H1 (cell line): ENCODE measurements at regions not wholly inside any gene's neighbourhood (a gene's known extent, or its start where the extent isn't known, plus 50 kb on each side); places are given as distances from the start of the nearest gene placed in this dataset.

Experiments
- CTCF ChIA-PET: fragments of 300-600 bp; sonication (Branson Sonifier 250); formaldehyde crosslinking; loops from one replicate; lab custom pipeline; 2021; ENCODE audit not compliant: partially characterized antibody; lab: Charles Lee
- POLR2A ChIA-PET: fragments of 300-600 bp; sonication (Branson Sonifier 250); formaldehyde crosslinking; loops from one replicate; lab custom pipeline; 2021; ENCODE audit warnings: inconsistent platforms; ENCODE audit not compliant: partially characterized antibody; lab: Charles Lee
- DNase-seq, 2 experiments: peaks; one replicate each; pipeline versions ENCODE4 v3.0.0 to v3.0.0-alpha.2; 2010 to 2022; ENCODE audit warnings: low spot score in 2 of 2, low read depth in 1 of 2, mixed read lengths in 1 of 2
- FAIRE-seq: peaks from 2 replicates; lab custom pipeline; 2011; peaks lifted over from hg19 to GRCh38; lab: Jason Lieb, UNC
- H2AFZ ChIP-seq: 2 replicates; pipeline ENCODE4 v1.8.1; 2012; ENCODE audit warnings: low read length, inconsistent platforms
- H2AK5ac ChIP-seq: 2 replicates; pipeline ENCODE4 v1.6.1; 2013; ENCODE audit warnings: low read depth, low read length
- H2BK120ac ChIP-seq: replicated peaks from 2 replicates; pipeline ENCODE3; 2013; ENCODE audit warnings: low read depth, low read length, inconsistent platforms
- H2BK12ac ChIP-seq: 2 replicates; pipeline ENCODE4 v1.6.1; 2013; ENCODE audit warnings: low read depth, low read length
- H2BK15ac ChIP-seq: 2 replicates; pipeline ENCODE4 v1.6.1; 2013; ENCODE audit warnings: low read length
- H2BK20ac ChIP-seq: 2 replicates; pipeline ENCODE4 v1.6.1; 2013; ENCODE audit warnings: low read length
- H2BK5ac ChIP-seq: 2 replicates; pipeline ENCODE4 v1.6.1; 2013; ENCODE audit warnings: low read depth, low read length
- H3K14ac ChIP-seq: 2 replicates; pipeline ENCODE4 v1.6.1; 2013; ENCODE audit warnings: inconsistent platforms; ENCODE audit not compliant: insufficient read length
- H3K18ac ChIP-seq: 2 replicates; pipeline ENCODE4 v1.6.1; 2013; ENCODE audit warnings: low read length; ENCODE audit errors: extremely low read depth
- H3K23ac ChIP-seq: 2 replicates; pipeline ENCODE4 v1.6.1; 2013; ENCODE audit warnings: inconsistent platforms; ENCODE audit not compliant: insufficient read length
- H3K23me2 ChIP-seq: 2 replicates; pipeline ENCODE4 v1.6.1; 2013; ENCODE audit warnings: low read depth, low read length
- H3K27ac ChIP-seq: 2 replicates; pipeline ENCODE4 v1.6.1; 2011; ENCODE audit warnings: low read depth, low read length, inconsistent platforms
- H3K27me3 ChIP-seq, 4 experiments: replicated peaks in 1 of 4; 1 replicate in 1 of 4; 2 replicates in 3 of 4; pipeline versions ENCODE4 v1.6.1 to v1.8.1; 2011 to 2013; ENCODE audit warnings: low read length in 3 of 4, mild to moderate bottlenecking in 3 of 4, inconsistent platforms in 2 of 4, mixed read lengths in 2 of 4, moderate library complexity in 1 of 4; ENCODE audit not compliant: control insufficient read depth in 3 of 4, insufficient read depth in 3 of 4; ENCODE audit errors: extremely low read depth in 1 of 4
- H3K36me3 ChIP-seq, 4 experiments: 2 replicates each; pipeline versions ENCODE4 v1.6.1 to v1.8.1; 2011 to 2013; ENCODE audit warnings: mild to moderate bottlenecking in 4 of 4, low read length in 3 of 4, moderate library complexity in 2 of 4, control low read depth in 1 of 4, inconsistent platforms in 1 of 4; ENCODE audit not compliant: insufficient read depth in 4 of 4, control insufficient read depth in 2 of 4
- H3K4ac ChIP-seq: replicated peaks from 2 replicates; pipeline ENCODE3; 2013; ENCODE audit warnings: low read length, low read depth, mixed read lengths, inconsistent platforms; ENCODE audit not compliant: insufficient read length
- H3K4me1 ChIP-seq, 4 experiments: replicated peaks in 1 of 4; 1 replicate in 1 of 4; 2 replicates in 3 of 4; pipeline versions ENCODE4 v1.6.1 to v1.8.1; 2011 to 2013; ENCODE audit warnings: low read length in 3 of 4, inconsistent platforms in 2 of 4, mixed read lengths in 1 of 4; ENCODE audit not compliant: insufficient read depth in 4 of 4, control insufficient read depth in 3 of 4
- H3K4me2 ChIP-seq, 2 experiments: 2 replicates each; pipeline versions ENCODE4 v1.6.1 to v1.8.1; 2011 to 2013; ENCODE audit warnings: low read depth in 2 of 2, low read length in 2 of 2, control low read depth in 1 of 2, inconsistent platforms in 1 of 2, mild to moderate bottlenecking in 1 of 2; ENCODE audit not compliant: insufficient read depth in 1 of 2
- H3K4me3 ChIP-seq, 4 experiments: fragments of 200-600, 300-600 bp in 1 of 4; sonication (generic), shearing (Covaris generic), sonication (Bioruptor Twin) in 1 of 4; 2 replicates each; pipeline versions ENCODE4 v1.5.1 to v1.8.1; 2011 to 2016; ENCODE audit warnings: low read length in 4 of 4, low read depth in 3 of 4, control low read depth in 2 of 4, inconsistent platforms in 2 of 4, mild to moderate bottlenecking in 2 of 4, mixed read lengths in 1 of 4, moderate library complexity in 1 of 4; ENCODE audit not compliant: insufficient read depth in 2 of 4; ENCODE audit errors: extremely low read depth in 1 of 4
- H3K56ac ChIP-seq: replicated peaks from 2 replicates; pipeline ENCODE3; 2013; ENCODE audit warnings: low read depth, mild to moderate bottlenecking, mixed read lengths, low read length, inconsistent platforms; ENCODE audit not compliant: insufficient read length
- H3K79me1 ChIP-seq: 2 replicates; pipeline ENCODE4 v1.6.1; 2013; ENCODE audit warnings: low read depth, low read length, control low read depth
- H3K79me2 ChIP-seq, 2 experiments: 2 replicates each; pipeline versions ENCODE4 v1.6.1 to v1.8.1; 2012 to 2013; ENCODE audit warnings: low read length in 2 of 2, mild to moderate bottlenecking in 2 of 2, inconsistent platforms in 1 of 2; ENCODE audit not compliant: insufficient read depth in 2 of 2, control insufficient read depth in 1 of 2
- H3K9ac ChIP-seq, 4 experiments: replicated peaks in 1 of 4; 1 replicate in 1 of 4; 2 replicates in 3 of 4; pipeline versions ENCODE4 v1.6.1 to v1.8.1; 2011 to 2013; ENCODE audit warnings: low read depth in 3 of 4, low read length in 3 of 4, control low read depth in 2 of 4, mild to moderate bottlenecking in 2 of 4, moderate library complexity in 2 of 4, inconsistent platforms in 1 of 4; ENCODE audit errors: extremely low read depth in 1 of 4
- H3K9me3 ChIP-seq, 2 experiments: 2 replicates each; pipeline versions ENCODE4 v1.6.1 to v1.8.1; 2012 to 2013; ENCODE audit warnings: mild to moderate bottlenecking in 2 of 2, moderate library complexity in 2 of 2, control low read depth in 1 of 2, inconsistent platforms in 1 of 2, low read depth in 1 of 2, low read length in 1 of 2, mixed read lengths in 1 of 2; ENCODE audit not compliant: insufficient read depth in 2 of 2
- H4K20me1 ChIP-seq, 2 experiments: replicated peaks in 1 of 2; 2 replicates each; pipeline versions ENCODE3 to v1.8.1; 2011 to 2013; ENCODE audit warnings: inconsistent platforms in 2 of 2, low read length in 2 of 2, mild to moderate bottlenecking in 1 of 2; ENCODE audit not compliant: insufficient read depth in 2 of 2, control insufficient read depth in 1 of 2
- H4K5ac ChIP-seq: 2 replicates; pipeline ENCODE4 v1.6.1; 2013; ENCODE audit warnings: low read length, low read depth, mixed read lengths, inconsistent platforms; ENCODE audit not compliant: insufficient read length
- H4K8ac ChIP-seq: 2 replicates; pipeline ENCODE4 v1.8.0; 2013; ENCODE audit warnings: mild to moderate bottlenecking, moderate library complexity, low read length, inconsistent platforms; ENCODE audit not compliant: insufficient read depth; ENCODE audit errors: extremely low read depth
- H4K91ac ChIP-seq: replicated peaks from 2 replicates; pipeline ENCODE3; 2013; ENCODE audit warnings: low read length, mixed read lengths, inconsistent platforms; ENCODE audit not compliant: insufficient read length
- BCL11A ChIP-seq, 2 experiments: IDR thresholded peaks; one replicate each; pipeline ENCODE4 v1.6.1; 2011; ENCODE audit warnings: low read depth in 2 of 2, low read length in 2 of 2, mild to moderate bottlenecking in 2 of 2
- EP300 ChIP-seq, 2 experiments: IDR thresholded peaks; 1 replicate in 1 of 2; 2 replicates in 1 of 2; pipeline ENCODE4 v1.6.1; 2011 to 2012; ENCODE audit warnings: low read depth in 2 of 2, low read length in 2 of 2, mild to moderate bottlenecking in 2 of 2, borderline replicate concordance in 1 of 2, inconsistent platforms in 1 of 2, moderate library complexity in 1 of 2
- FOSL1 ChIP-seq: IDR thresholded peaks from 2 replicates; pipeline ENCODE4 v1.6.1; 2011; ENCODE audit warnings: mild to moderate bottlenecking, low read depth, low read length, moderate library complexity; ENCODE audit not compliant: insufficient read depth
- KDM1A ChIP-seq: fragments of 200-600, 300-600 bp; sonication (generic); IDR thresholded peaks from 2 replicates; pipeline ENCODE4 v1.7.1; 2016; ENCODE audit warnings: mild to moderate bottlenecking, low read length, borderline replicate concordance
- KDM4A ChIP-seq: IDR thresholded peaks from one replicate; pipeline ENCODE4 v1.7.1; 2012; ENCODE audit warnings: low read depth, mild to moderate bottlenecking, moderate library complexity, low read length, inconsistent platforms; ENCODE audit not compliant: severe bottlenecking
- POLR2AphosphoS5 ChIP-seq: IDR thresholded peaks from 2 replicates; pipeline ENCODE4 v1.6.1; 2011; ENCODE audit warnings: low read depth, low read length
- RFX5 ChIP-seq: IDR thresholded peaks from 2 replicates; pipeline ENCODE4 v1.6.1; 2011; ENCODE audit warnings: low read depth, low read length, improper control_type of control experiment, borderline replicate concordance
- SP1 ChIP-seq: IDR thresholded peaks from 2 replicates; pipeline ENCODE4 v1.6.1; 2011; ENCODE audit warnings: low read depth, low read length
- SP4 ChIP-seq: IDR thresholded peaks from 2 replicates; pipeline ENCODE4 v1.6.1; 2012; ENCODE audit warnings: low read length, inconsistent platforms
- ZNF274 ChIP-seq: IDR thresholded peaks from 2 replicates; pipeline ENCODE4 v1.7.0; 2012; ENCODE audit warnings: low read length, borderline replicate concordance; ENCODE audit errors: extremely low read depth
- WGBS, 2 experiments: shearing (Covaris generic) in 1 of 2; methylation state at CpG; one replicate each; pipeline versions ENCODE4 v1.1.6 to v1.1.7; 2013 to 2015; ENCODE audit warnings: low lambda C conversion rate in 2 of 2, mixed read lengths in 2 of 2, inconsistent platforms in 1 of 2, low coverage in 1 of 2, missing lambda C conversion rate in 1 of 2; ENCODE audit not compliant: insufficient replicate concordance in 2 of 2, insufficient coverage in 1 of 2, insufficient read length in 1 of 2; ENCODE audit errors: extremely low coverage in 1 of 2, missing lambda C conversion rate in 1 of 2; 5-methylcytosine and 5-hydroxymethylcytosine counted together
- TF ChIP-seq, protein P1 (sequence below): IDR thresholded peaks from 2 replicates; pipeline ENCODE4 v1.6.1; 2011; ENCODE audit warnings: low read length, improper control_type of control experiment

DNA sequence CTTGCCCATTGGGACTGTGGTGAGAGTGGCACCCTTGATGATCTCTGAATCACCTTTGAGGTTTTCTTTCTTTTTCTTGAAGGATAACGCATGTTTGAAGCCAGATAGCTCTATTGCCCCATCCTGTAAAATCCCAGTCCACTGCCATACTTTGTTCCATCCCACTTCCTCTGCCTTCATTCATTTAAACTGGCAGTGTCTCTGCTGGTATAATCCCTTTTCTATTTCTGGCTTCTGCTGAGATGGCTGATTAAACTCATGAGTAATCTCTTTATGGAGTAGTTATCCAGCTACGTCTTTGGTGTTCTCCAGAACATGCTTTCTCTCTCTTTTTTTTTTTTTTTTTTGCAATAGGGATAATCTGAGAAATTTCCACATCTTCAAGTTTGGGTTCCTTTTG is 656.5 kb upstream of the SALL1 start:
- Histone ChIP-seq H3K4ac (no peak overlapping the region), H3K79me1 (no peaks in the 10 kb centered on the region), H3K36me3 (no peaks in the 10 kb centered on the region), H2BK20ac (no peak overlapping the region), H3K23ac (no peak overlapping the region), H4K91ac (no peak overlapping the region), H3K56ac (no peak overlapping the region), H2BK12ac (no peak overlapping the region), H2AK5ac (no peak overlapping the region), H3K27ac (no peak overlapping the region), H3K23me2 (no peaks in the 10 kb centered on the region; the same call in 1 of the 2 replicates), H4K8ac (no peak overlapping the region), H3K4me3 (no peak overlapping the region), H2BK120ac (no peak overlapping the region), H3K9ac (no peak overlapping the region), H3K4me2 (no peak overlapping the region), H2BK15ac (no peak overlapping the region), H2BK5ac (no peak overlapping the region), H3K79me2 (no peaks in the 10 kb centered on the region), H4K5ac (no peak overlapping the region), H3K9me3 (peaks cover 0 to 5% of the 10 kb centered on the region in 2 experiments; a peak in 1 of 4 replicates), H2AFZ (no peak overlapping the region), H4K20me1 (no peaks in the 10 kb centered on the region), H3K14ac (no peak overlapping the region), H3K18ac (no peak overlapping the region), H3K27me3 (no peaks in the 10 kb centered on the region), H3K4me1 (no peaks in the 10 kb centered on the region)
- CTCF ChIA-PET, result interaction anchor here (19.0 kb wide), 1 partner anchor 167 kb away, joined by 424 read pairs; no protein-coding TSS in a partner anchor
- DNase-seq, result no peak
- WGBS, 2 experiments, result 72% methylated on average over 2 of the region's 2 CpGs; no CpG with 5 or more reads in 1 of the 2 experiments
- POLR2A ChIA-PET, result no interaction called here
- no peak for FAIRE-seq
- no peak for TF ChIP-seq POLR2AphosphoS5
- TF ChIP-seq KDM4A, result no peak
- TF ChIP-seq, protein P1, sequence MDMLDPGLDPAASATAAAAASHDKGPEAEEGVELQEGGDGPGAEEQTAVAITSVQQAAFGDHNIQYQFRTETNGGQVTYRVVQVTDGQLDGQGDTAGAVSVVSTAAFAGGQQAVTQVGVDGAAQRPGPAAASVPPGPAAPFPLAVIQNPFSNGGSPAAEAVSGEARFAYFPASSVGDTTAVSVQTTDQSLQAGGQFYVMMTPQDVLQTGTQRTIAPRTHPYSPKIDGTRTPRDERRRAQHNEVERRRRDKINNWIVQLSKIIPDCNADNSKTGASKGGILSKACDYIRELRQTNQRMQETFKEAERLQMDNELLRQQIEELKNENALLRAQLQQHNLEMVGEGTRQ, result no peak
- no peak for TF ChIP-seq BCL11A (IDR thresholded peaks at IDR 0.05; ENCODE audit: low read depth in 2 of 2, low read length in 2 of 2)
- TF ChIP-seq KDM1A, result no peak
- TF ChIP-seq SP4, result no peak
- TF ChIP-seq RFX5, result no peak
- no peak for TF ChIP-seq FOSL1
- no peak for TF ChIP-seq ZNF274
- TF ChIP-seq EP300 (IDR thresholded peaks at IDR 0.05; ENCODE audit: borderline replicate concordance in 1 of 2, low read depth in 2 of 2, low read length in 2 of 2), result no peak
- TF ChIP-seq SP1, result no peak
